Ovary (tissue), 3 donors: ENCODE measurements at regions not wholly inside any gene's neighbourhood (a gene's known extent, or its start where the extent isn't known, plus 50 kb on each side); places are given as distances from the start of the nearest gene placed in this dataset.

Experiments used
- CTCF ChIP-seq, 3 donors: fragments of 450-650 bp in 2 of 3; fragments of 200-600 bp in 1 of 3; IDR thresholded peaks; one replicate each; pipeline versions ENCODE4 v1.5.1 to v1.8.0; 2016 to 2022; ENCODE audit warnings: antibody characterized with exemption in 3 of 3, mild to moderate bottlenecking in 1 of 3
- EP300 ChIP-seq: sonication (generic); formaldehyde crosslinking; IDR thresholded peaks from one replicate; pipeline ENCODE4 v1.6.1; 2017; ENCODE audit warnings: antibody characterized with exemption
- donor health status: DM: no; HTN: no; CAD: no.

DNA sequence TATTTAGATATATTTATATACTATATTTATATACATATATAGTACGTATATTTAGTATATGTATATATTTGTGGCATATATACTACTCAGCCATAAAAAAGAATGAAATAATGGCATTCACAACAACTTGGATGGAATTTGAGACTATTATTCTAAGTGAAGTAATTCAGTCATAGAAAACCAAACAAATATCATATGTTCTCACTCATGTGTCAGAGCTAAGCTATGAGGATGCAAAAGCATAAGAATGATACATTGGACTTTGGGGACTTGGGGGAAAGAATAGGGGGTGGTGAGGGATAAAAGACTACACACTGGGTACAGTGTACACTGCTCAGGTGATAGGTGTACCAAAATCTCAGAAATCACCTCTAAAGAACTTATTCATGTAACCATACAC is 1015.7 kb downstream of the EFNB2 start:
- TF ChIP-seq EP300 (no peak), CTCF (IDR thresholded peaks at IDR 0.05) (no peak)
